Stimulated activated CD8-positive, alpha-beta memory T cell treated with anti-CD3 and anti-CD28 coated beads, Interleukin-12 subunit alpha, Interleukin-12 subunit beta, amount 100 ng/mL, for 1 hour (primary cell): ENCODE measurements at regions not wholly inside any gene's neighbourhood (a gene's known extent, or its start where the extent isn't known, plus 50 kb on each side); places are given as distances from the start of the nearest gene placed in this dataset.

ENCODE experiments used
- DNase-seq: peaks from one replicate; pipeline ENCODE4 v3.0.0-alpha.2; 2020; ENCODE audit warnings: low read depth

DNA sequence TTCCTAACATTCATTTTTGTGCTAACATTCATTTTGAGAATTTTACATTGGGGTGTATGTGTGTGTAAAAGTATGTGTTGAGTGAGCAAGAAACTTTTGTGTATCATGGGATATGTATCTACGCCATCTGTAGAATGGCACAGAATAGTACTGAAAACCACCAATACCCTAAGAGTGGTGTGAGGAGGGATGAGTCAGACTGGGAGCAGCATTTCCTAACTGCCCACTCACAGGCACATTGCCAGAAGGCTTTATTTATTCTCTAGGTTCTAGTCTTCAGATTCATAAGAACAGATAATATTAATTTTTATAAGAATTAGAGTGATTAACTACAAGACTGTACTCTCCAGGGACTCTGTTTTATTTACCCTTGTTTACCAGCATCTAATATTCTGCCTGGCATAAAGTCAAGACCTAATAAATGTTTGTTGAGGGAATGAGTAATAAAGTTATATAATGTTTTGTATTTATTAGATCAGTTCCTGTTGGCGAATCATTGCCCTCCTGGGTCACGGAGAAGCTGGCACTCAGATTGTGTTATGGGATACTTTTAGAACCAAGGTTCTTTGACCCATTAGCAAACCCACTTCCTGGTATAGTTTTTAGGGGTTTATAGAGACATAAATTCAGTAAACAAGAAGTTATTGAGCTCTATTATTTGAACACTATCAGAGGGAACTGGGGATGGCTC is 159.1 kb upstream of the PPP2R2B start:
- no peak for DNase-seq

DNA sequence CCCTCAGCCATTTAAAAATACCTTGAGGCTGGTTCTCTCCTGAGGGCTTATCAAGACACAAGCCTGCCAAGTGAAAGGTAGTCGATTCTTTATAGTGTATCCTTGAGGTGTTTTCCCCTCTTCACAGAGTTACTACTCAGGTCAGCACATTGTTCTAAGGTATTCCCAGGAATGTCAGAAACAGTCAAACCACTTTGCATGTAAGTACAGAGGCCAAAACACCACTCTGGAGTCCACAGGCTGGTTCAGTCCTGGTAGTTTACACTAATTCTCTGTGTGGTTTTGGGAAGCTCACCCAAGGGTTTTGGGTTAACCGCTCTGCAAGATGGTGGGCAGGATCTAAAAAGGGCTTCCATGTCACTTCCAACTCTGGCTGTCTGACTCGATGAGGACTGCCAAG is 162.3 kb upstream of the PPP2R2B start:
- DNase-seq = no peak

DNA sequence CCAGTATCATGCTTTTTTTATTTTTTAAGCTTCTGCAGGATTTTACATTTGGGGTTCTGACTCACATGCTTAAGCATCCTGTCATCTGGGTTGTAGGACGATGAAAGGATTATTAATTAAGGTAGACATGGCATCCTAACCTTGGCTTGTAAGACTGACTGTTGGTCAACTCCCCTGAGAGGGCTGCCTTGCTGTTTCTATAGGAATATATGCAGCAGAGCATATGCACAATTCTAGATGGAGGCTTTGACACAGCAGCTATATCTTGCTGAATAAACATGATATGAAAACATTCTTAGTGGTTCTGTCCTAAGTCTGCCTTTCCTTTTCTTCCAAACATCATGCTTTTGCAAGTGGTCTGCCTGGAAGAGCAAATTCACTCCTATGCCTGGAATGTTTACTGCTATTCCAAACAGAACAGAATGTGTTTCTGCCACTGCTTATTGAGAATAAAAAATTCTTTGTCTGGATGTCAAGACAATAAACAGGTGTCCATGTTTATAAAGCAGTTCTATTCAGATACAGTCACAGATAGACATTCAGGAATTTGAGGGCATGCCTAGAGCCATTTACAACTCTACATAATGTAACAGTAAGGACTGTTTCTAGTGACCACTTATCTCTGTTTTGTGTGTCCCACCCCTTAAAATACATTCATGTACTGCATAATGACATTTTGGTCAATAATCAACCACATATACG is 166.2 kb upstream of the PPP2R2B start:
- DNase-seq = no peak

DNA sequence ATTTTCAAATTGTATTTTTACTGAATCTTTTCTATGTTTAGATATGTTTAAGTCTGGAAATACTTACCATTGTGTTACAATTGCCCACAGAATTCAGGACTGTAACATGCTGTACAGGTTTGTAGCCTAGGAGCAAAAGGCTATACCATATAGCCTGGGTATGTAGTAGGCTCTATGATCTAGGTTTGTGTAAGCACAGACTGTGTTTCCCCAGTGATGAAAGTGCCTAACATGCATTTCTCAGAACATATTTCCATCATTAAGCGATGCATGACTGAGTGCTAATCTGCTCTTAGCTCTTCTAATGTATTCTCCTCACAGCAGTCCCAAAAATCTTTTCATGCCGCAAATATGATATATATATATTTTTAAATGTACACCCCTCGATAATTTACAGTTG is 166.7 kb upstream of the PPP2R2B start:
- no peak for DNase-seq

DNA sequence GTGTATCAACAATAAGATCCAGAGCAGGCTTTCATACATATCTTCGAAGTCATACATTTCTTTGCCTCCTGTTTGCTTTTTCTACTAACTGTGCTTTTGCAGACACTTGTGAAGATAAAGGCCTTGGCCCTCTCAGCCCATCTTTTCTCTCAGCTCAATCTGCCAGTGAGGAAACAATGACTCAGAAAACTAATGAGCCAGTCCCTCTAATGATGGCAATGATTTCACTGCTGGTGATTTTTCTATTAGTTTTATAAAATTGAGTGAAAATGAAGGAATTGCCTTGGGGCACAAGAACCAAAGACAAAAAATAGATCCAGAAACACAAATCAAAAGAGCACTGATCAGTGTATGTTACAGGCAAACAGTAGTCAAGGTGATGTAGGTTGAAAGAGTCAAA is 167.7 kb upstream of the PPP2R2B start:
- DNase-seq = no peak

DNA sequence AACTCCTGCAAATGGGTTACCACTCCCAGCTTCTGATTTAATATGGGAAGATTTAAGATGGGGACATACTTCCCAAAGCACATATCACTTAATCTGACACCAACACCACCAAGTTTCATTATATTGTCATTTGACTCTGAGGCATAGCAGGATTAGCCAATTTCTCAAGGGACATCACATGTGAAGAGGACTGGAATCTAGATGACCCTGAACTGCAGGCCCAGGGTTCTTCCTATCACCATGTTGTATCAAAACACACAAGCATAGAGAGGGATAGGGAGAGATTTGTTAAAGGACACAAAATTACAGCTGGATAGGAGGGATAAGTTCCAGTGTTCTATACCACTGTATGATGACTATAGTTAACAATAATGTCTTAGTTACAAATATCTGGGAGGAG is 168.3 kb upstream of the PPP2R2B start:
- no peak for DNase-seq

DNA sequence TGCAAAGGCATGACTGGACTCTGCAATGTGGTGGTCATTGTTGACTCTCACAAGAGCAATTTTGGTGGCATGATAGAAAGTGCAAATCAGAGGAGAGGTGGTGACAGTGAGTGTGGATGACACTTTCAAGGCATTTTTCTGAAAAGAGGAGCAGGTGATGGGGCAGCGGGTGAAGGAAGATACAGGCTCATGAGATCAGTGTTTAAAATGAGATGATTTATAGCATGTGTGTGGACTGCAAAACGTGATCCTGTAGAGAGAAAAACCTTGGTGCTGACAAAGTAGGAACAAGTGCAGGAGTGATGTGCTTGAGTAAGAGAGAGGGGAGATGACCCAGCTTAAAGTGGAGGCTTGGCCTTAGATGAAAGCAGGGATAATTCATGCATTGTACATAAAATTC is 171.2 kb upstream of the PPP2R2B start:
- DNase-seq = no peak

DNA sequence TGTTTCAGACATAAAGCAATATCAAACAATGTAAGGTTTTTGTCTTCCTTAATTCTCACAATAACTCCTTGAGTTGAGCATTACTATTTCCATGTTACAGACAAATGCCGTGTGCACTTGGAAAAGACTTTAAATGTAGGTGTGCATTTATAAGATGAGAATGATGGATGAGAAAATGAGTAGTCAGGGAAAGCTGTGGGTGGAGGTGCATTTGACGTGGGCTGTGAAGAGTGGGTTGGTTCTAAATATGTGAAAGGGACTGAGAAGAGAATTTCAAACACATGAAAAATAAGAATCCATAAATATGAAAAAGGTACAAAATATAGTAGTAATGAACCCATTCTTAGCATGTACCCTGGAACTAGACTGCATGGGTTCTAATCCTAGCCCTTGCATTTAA is 171.6 kb upstream of the PPP2R2B start:
- no peak for DNase-seq

DNA sequence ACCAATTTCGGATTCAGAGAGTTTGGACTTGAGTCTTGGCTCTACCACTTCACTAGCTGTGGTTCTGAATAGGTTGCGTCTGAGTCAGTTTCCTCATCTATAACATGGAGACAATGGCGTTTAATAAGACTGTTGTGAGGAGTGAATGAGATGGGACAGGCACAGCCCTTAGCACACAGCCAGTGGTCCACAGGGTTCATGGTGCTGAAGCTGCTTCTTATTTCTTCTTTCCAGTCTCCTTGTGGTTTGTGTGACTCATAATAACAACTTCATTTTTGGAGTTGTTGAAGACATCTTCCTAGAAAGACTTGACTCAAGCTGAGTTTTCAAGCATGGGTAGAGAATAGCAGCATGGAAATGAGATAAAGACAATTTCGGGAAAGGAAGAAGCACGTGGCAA is 172.6 kb upstream of the PPP2R2B start:
- no peak for DNase-seq

DNA sequence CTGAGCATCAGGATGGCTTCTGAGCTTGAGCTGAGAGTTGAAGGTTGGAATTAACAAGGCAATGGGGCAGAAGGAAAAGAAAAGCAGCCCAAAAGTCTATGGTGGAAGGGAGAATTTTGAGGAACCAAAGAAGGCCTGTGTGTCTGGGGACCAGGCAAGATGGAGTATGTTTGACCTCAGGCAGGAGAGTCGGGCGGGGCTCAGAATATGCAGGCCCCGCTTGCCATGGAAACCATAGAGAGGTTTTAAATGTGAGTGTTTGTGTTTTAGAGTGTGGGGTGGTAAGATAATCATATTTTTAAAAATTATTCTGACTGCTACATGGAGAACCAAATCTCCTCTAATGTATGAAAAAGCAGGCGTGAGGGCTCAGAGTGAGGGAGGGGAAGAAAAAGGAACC is 174.0 kb upstream of the PPP2R2B start:
- no peak for DNase-seq

DNA sequence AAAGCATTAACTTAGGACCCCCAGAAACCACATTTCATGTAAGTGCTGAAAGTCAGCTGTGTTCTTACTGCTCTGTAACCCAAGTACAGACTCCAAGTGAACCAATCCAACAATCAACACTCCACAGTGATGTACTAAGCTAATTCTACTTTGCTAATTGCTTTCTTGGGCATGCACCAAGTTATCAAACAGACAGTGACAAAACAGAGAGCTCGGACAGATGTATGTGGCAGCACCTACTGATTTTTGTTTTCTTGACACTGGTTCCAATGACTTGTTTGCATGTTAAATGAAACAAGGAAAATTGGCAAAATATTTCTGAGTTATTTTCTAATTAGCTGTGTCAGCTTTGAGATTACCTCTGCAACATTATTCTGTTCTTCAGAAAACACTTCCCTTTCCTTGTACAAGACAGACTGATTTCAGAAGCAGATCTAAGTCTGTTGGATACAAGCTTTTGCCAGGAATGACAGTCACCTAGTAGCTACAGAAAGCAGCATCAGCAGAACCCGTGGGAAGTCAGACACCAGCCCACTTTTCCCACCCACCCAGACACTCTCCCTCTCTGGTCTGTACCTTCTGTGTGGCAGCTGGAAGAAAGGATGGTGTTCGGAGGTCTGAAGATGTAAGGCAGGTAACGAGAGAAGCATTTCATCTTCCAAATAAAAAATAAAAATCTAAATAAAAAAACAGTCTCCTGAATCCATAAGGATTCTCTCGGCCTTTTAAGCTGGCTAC is 176.7 kb upstream of the PPP2R2B start:
- DNase-seq = no peak

DNA sequence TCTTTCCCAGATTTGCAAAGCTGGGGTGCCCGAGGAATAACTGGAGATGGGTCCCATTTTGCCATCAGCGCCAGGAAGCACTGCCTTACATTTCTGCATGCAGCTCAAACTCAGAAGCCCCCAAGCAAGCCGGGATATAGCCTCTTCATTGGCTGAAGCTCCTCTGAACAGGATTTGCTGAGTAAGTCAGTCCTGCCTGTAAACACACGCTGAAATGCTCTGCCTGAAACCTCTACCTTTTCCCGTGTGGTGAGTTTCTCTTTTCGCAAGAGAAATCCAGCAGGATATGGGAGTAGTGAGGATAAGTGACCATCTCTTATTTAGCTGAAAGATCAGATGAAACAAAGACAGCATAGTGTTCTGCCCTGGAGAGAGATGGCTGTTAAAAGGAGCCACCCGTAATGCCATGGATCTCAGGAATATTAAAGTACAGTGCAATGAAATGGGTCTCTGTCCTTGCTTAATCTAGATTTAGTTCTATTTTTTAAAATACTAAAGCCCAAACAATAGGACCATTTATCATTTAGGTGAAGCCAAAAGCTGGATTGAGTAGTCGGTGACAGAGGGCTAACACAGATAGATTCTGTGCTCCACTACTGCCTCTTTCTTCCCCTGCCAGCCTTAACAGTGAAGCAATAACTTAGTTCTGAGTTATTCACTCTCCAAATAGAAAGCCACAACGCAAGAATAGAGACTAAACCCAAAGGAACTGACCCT is 177.5 kb upstream of the PPP2R2B start:
- no peak for DNase-seq

DNA sequence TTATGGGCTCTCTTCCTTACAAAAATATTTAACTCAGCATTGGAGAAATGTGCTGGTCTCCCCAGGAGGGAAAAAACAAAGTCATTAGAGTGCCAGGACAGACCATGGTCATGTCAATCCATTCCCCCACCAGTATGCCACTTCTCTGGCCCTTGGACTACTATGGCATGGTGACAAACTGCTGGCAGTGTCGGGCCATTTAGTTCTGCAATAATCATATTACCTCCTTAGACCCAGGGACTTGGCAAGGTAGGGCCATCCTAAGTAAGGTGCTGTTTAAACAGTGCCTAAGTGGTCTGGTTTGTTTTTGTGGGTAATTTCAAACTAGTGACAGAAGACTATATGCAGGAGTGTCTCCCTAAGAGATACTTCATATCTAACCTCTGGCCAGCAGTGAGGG is 177.8 kb upstream of the STK32A start:
- DNase-seq = no peak

DNA sequence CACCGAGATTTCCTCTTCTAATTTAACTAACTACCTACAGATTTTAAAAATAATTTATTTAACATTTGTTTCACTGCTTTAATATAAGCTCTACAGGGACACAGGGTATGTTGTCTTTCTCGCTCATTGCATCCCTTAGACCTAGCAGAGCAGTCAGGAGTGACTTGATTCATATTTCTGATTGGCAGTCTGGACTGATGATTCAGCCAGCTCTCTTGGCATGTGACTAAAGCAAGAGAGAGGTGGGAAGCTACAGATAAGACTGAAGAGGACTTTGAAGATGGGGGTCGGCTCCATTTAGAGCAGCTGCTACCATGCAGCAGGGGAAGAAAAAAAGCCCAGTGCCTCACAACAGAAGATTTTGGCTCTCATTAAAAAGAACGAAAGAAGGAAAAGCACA is 173.4 kb upstream of the STK32A start:
- DNase-seq = no peak

DNA sequence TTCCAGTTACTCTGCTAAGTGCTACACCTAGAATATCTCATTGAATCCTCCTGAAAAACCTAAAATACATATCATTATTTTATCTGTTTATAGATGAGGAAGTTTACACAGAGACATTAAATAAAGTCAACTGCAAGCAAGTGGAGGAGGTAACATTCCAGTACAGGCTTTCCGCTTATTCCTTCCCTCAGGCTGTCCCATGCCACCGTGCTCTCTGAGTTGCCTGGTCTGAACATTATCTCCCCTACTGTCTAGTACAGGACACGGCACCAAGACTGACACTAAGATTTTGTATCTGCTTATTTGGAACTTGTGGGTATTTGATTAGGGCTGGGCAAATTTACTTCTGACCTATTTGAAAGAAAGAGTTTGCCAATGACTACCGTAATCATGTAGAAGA is 172.4 kb upstream of the STK32A start:
- no peak for DNase-seq

DNA sequence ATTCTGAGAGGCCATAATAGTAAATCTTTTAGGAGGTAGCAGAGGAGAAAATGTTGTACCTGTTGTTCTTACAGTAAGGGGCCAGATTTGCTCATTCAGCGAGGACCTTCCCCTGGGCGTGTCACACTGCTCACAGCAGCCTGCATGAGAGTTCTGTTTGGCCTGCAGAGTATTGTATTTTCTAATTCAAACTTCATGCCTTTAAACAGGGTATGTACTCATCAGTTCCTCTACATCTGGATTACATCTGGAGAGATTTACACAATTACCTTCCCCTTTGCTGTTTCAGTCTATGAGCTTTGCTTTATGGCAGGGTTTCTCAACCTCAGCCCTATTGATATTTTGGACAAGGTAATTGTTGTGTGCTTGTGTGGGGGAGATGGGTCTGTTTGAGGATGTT is 170.9 kb upstream of the STK32A start:
- no peak for DNase-seq

DNA sequence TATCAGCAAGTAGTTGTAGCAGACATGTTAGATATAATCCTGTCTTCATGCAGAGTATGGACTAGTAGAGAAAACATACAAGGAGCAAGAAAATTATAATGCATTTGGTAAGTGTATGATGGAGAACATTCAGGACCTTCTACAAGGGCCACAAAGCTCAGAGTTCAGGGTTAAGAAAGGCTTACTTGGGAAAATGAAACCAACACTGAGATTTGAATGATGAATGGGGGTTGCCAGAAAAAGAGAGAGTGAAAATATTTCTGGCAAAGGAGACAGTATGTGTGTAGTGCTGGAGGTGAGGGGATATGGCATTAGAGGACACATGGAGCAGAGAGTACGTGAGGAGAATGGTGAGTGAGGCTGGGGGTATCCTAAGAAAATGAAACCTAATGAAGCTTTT is 169.8 kb upstream of the STK32A start:
- DNase-seq = no peak

DNA sequence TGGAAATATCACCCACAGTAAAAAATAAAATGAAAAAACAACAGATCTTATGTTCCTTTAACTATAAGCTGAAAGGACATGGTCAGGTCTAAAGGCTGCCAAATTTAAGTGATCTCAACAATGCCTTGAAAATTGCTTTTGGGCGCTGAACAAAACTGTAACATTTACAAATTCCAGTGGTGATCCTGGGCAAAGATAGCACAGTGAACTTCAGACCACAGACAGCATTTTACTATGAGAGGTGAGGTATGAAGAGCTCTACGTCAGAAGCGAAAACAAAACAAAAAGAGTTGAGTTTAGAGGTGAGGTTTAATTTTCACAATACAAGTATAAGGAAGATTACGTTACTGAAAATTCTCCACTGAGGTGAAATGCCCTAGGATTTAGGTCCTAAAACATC is 165.8 kb upstream of the STK32A start:
- no peak for DNase-seq

DNA sequence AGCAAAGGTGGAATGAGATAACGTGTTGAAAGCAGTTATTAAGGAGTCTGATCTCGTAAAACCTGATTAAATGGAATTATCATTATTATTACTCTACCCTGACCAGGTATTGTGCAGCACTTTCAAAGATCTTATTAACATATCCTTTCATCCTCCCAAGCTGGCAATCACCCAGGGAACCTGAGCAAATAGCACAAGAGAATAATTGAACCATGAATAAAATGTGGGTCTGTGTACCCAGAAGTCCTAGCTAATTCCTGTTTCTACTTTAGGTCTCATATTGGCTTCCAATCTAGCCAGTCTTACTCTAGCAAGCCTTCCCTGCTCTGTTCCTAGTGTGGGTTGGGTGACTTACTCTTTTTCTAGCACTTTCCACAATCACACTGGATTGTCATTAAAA is 162.2 kb upstream of the STK32A start:
- no peak for DNase-seq

DNA sequence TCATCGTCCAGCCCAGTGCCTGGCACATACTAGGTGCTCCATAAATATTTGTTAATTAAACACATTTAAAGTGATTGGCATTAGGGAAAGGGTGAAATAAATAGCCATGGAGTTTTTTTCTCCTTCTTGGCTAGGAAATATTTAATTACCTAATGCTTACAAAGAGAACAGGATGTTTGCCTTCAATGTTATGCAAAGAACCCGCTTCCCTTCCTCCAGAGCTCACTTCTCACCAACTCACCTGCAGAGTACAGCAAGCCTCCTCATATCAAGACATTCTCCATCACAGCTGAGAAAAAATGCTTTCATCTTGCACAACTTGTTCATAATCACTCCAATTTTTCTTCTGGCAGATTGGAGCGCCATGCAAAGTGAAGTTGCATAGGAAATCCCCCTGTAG is 161.7 kb upstream of the STK32A start:
- DNase-seq = no peak

DNA sequence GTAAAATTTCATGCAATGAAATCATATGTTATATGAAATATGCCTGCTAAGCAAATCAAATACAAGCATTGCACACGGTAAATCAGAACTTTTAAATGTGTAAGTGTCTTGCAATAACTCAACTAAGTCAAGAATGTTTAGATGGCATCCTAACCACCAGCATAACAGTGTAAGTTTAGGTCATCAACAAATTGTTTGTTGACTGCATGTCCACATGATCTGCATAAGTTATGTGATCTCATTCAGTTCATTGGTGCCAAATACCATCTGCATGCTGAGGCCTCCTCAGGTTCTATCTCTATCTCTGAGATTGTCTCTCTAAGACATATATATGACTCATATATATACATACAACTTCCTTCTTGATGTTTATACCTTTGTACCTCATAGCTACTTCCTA is 159.6 kb upstream of the STK32A start:
- DNase-seq = no peak

DNA sequence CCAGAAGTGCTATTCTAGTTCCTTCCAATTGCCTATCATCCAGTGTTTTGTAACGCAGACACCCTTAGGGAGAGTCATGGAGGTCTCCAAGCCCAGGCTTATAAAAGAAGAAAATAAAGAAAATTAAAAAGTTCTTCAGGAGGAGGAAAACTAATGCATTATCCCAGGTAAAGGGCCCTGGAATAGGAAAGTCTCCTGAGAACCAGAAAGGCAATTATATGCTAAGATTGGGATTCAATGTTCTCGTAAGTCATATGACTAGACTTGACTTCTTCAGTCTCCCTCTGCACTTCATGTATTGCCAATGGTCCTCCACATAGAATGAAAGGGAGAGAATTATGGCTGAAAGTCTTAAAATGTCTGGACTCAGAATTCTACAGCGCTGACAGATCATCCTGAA is 154.4 kb upstream of the STK32A start:
- no peak for DNase-seq

DNA sequence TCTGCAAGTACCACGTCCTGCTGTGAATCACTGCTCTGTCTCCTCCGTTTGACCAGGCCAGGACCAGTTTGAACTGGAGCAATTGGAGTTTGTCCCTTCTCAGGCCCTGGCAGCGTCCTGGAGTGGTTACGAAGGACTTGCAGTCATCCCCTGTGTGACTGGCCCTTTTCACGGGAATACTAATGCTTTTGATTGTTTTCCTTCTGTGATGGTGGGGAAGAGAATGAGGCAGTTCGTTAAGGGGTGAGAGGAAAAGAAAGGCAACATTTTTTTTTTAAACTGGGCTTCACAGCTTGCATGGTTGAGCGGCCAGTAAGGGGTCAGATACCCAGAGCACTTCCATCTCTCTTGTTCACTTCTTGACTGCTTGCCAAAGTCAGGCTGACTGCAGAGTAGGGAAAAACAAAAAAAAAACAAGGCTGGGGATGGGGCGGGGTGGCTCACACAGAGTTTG is 153.5 kb upstream of the STK32A start:
- no peak for DNase-seq
